H9 (cell line): ENCODE measurements at regions not wholly inside any gene's neighbourhood (a gene's known extent, or its start where the extent isn't known, plus 50 kb on each side); places are given as distances from the start of the nearest gene placed in this dataset.

Experiments
- DNase-seq: peaks from one replicate; pipeline ENCODE4 v3.0.0-alpha.2; 2017
- H2AFZ ChIP-seq: one replicate; pipeline ENCODE4 v1.6.1; 2013; ENCODE audit warnings: mild to moderate bottlenecking, low read length, control low read depth, moderate library complexity
- H2AK5ac ChIP-seq: 2 replicates; pipeline ENCODE4 v1.6.1; 2013; ENCODE audit warnings: low read length, control low read depth, mixed read lengths; ENCODE audit not compliant: insufficient read length
- H2BK120ac ChIP-seq: one replicate; pipeline ENCODE4 v1.6.1; 2013; ENCODE audit warnings: low read depth, mild to moderate bottlenecking, low read length, control low read depth, inconsistent platforms; ENCODE audit not compliant: poor library complexity, severe bottlenecking
- H2BK12ac ChIP-seq: 2 replicates; pipeline ENCODE4 v1.6.1; 2013; ENCODE audit warnings: low read length, control low read depth, mixed read lengths, low read depth; ENCODE audit not compliant: insufficient read length
- H2BK15ac ChIP-seq: 2 replicates; pipeline ENCODE4 v1.6.1; 2013; ENCODE audit warnings: low read depth, low read length, control low read depth
- H2BK20ac ChIP-seq: one replicate; pipeline ENCODE4 v1.6.1; 2013; ENCODE audit warnings: low read depth, mild to moderate bottlenecking, low read length, control low read depth, inconsistent platforms; ENCODE audit not compliant: poor library complexity, severe bottlenecking
- H2BK5ac ChIP-seq: 2 replicates; pipeline ENCODE4 v1.6.1; 2013; ENCODE audit warnings: low read length, control low read depth, mixed read lengths; ENCODE audit not compliant: insufficient read length
- H3K14ac ChIP-seq: 2 replicates; pipeline ENCODE4 v1.6.1; 2013; ENCODE audit warnings: low read length, control low read depth; ENCODE audit not compliant: insufficient read depth
- H3K18ac ChIP-seq: 2 replicates; pipeline ENCODE4 v1.6.1; 2013; ENCODE audit warnings: low read depth, mild to moderate bottlenecking, mixed read lengths, low read length, control low read depth; ENCODE audit not compliant: insufficient read length
- H3K23ac ChIP-seq: 2 replicates; pipeline ENCODE4 v1.6.1; 2013; ENCODE audit warnings: low read length, control low read depth, mixed read lengths, low read depth; ENCODE audit not compliant: insufficient read length
- H3K23me2 ChIP-seq: 2 replicates; pipeline ENCODE4 v1.6.1; 2013; ENCODE audit warnings: low read depth, mild to moderate bottlenecking, mixed read lengths, low read length, control low read depth; ENCODE audit not compliant: insufficient read length, poor library complexity, severe bottlenecking
- H3K27ac ChIP-seq: 2 replicates; pipeline ENCODE4 v1.5.1; 2013; ENCODE audit warnings: low read length, control low read depth, mixed read lengths, low read depth; ENCODE audit not compliant: insufficient read length
- H3K27me3 ChIP-seq: 2 replicates; pipeline ENCODE4 v1.6.1; 2013; ENCODE audit warnings: low read length, control low read depth, inconsistent platforms; ENCODE audit not compliant: insufficient read depth
- H3K4ac ChIP-seq: 2 replicates; pipeline ENCODE4 v1.6.1; 2013; ENCODE audit warnings: low read depth, mild to moderate bottlenecking, control low read depth, inconsistent platforms, low read length, moderate library complexity
- H3K4me1 ChIP-seq: 2 replicates; pipeline ENCODE4 v1.6.1; 2013; ENCODE audit warnings: low read length, control low read depth, inconsistent platforms; ENCODE audit not compliant: insufficient read depth
- H3K4me2 ChIP-seq: 2 replicates; pipeline ENCODE4 v1.6.1; 2013; ENCODE audit warnings: low read length, control low read depth, mixed read lengths; ENCODE audit not compliant: insufficient read length, insufficient read depth
- H3K56ac ChIP-seq: 2 replicates; pipeline ENCODE4 v1.6.1; 2013; ENCODE audit warnings: low read depth, mild to moderate bottlenecking, mixed read lengths, low read length, control low read depth; ENCODE audit not compliant: insufficient read length
- H3K79me1 ChIP-seq: 2 replicates; pipeline ENCODE4 v1.6.1; 2013; ENCODE audit warnings: low read depth, mild to moderate bottlenecking, moderate library complexity, low read length, control low read depth, inconsistent platforms; ENCODE audit not compliant: insufficient read depth, poor library complexity, severe bottlenecking
- H3K79me2 ChIP-seq: 2 replicates; pipeline ENCODE4 v1.6.1; 2013; ENCODE audit warnings: low read length, control low read depth, inconsistent platforms; ENCODE audit not compliant: insufficient read depth
- H3K9ac ChIP-seq: 2 replicates; pipeline ENCODE4 v1.6.1; 2013; ENCODE audit warnings: low read length, control low read depth, mixed read lengths; ENCODE audit not compliant: insufficient read length; ENCODE audit errors: extremely low read depth
- H3K9me3 ChIP-seq: one replicate; pipeline ENCODE4 v1.6.1; 2013; ENCODE audit warnings: low read depth, low read length, inconsistent platforms; ENCODE audit not compliant: control insufficient read depth
- H3T11ph ChIP-seq: one replicate; pipeline ENCODE4 v1.6.1; 2013; ENCODE audit warnings: mild to moderate bottlenecking, low read length, control low read depth, inconsistent platforms
- H4K20me1 ChIP-seq: one replicate; pipeline ENCODE4 v1.6.1; 2013; ENCODE audit not compliant: control insufficient read depth, insufficient read length, insufficient read depth
- H4K5ac ChIP-seq: 2 replicates; pipeline ENCODE4 v1.6.1; 2013; ENCODE audit warnings: low read depth, mild to moderate bottlenecking, mixed read lengths, low read length, control low read depth; ENCODE audit not compliant: insufficient read length
- H4K8ac ChIP-seq: replicated peaks from 2 replicates; pipeline ENCODE4 v1.6.1; 2013; ENCODE audit warnings: low read length, control low read depth, mixed read lengths, low read depth; ENCODE audit not compliant: insufficient read length
- H4K91ac ChIP-seq: 2 replicates; pipeline ENCODE4 v1.6.1; 2013; ENCODE audit warnings: low read depth, mild to moderate bottlenecking, moderate library complexity, mixed read lengths, low read length, control low read depth; ENCODE audit not compliant: insufficient read length
- H3K27ac Mint-ChIP-seq, 3 experiments: 2 replicates in 2 of 3; 3 replicates in 1 of 3; pipeline ENCODE4 v1.8.0; 2020 to 2021; ENCODE audit warnings: mixed read lengths in 3 of 3, mild to moderate bottlenecking in 1 of 3, moderate library complexity in 1 of 3
- H3K27me3 Mint-ChIP-seq: 2 replicates; pipeline ENCODE4 v1.8.0; 2021; ENCODE audit warnings: low read depth, mild to moderate bottlenecking, moderate library complexity, mixed read lengths
- H3K36me3 Mint-ChIP-seq, 3 experiments: 2 replicates in 2 of 3; 3 replicates in 1 of 3; pipeline ENCODE4 v1.8.0; 2020 to 2021; ENCODE audit warnings: low read depth in 3 of 3, mixed read lengths in 3 of 3; ENCODE audit not compliant: insufficient read depth in 1 of 3
- H3K4me1 Mint-ChIP-seq, 2 experiments: 2 replicates each; pipeline ENCODE4 v1.8.0; 2020; ENCODE audit warnings: mixed read lengths in 2 of 2
- H3K4me3 Mint-ChIP-seq, 2 experiments: 2 replicates in 1 of 2; 3 replicates in 1 of 2; pipeline ENCODE4 v1.8.0; 2020 to 2021; ENCODE audit warnings: mild to moderate bottlenecking in 2 of 2, mixed read lengths in 2 of 2, moderate library complexity in 1 of 2
- H3K9me3 Mint-ChIP-seq, 2 experiments: 2 replicates in 1 of 2; 3 replicates in 1 of 2; pipeline ENCODE4 v1.8.0; 2020; ENCODE audit warnings: mild to moderate bottlenecking in 2 of 2, mixed read lengths in 2 of 2, moderate library complexity in 1 of 2
- CTCF ChIP-seq: fragments of 200-600 bp; sonication (generic); conservative IDR thresholded peaks from 3 replicates; pipeline ENCODE4 v1.8.0; 2021; ENCODE audit warnings: antibody characterized with exemption, mild to moderate bottlenecking
- WGBS: extraction: QIAGEN DNeasy Blood & Tissue Kit; methylation state at CpG from one replicate; pipeline ENCODE4 v1.1.7; 2013; ENCODE audit warnings: missing lambda C conversion rate, low lambda C conversion rate, mixed read lengths; ENCODE audit not compliant: insufficient read length; ENCODE audit errors: extremely low coverage; 5-methylcytosine and 5-hydroxymethylcytosine counted together

DNA sequence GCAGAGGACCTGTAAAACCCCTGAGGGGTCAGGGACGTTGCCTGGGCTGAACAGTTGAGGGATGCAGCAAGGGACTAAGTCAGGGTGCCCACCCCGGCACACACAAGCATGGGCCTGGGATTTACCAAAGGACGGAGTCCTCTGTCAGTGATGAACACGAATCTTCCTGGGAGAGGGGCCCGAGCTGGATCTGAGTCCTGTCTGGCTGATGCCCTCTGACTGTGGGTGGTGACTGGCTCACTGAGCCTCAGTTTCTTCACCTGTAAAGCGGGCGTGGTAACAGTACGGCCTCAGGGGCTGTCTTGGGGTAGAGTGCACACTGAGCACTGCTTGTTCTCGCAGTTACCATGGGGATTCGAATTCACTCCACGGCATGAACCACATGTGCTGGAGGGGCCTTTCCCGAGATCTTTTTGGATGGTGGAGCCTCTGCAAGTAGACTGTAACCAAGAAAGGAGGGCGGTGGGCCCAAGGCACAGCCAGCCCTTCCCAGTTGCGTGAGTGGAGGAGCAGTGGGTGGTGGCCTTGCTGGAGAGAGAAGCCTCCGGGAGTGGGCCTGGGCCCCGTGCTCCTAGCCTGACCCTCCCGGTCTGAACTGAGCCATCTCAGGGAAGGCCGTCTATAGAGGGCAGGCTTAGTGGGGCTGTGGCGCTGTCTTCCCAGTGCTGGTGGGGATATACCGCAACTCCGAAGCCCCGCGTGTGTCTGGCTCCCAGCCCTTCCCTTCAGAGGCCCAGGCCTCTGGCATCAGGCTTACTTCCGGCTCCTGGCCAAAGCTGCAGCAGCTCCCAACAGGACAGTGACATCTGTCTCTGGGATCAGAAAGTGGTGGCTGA is 130.8 kb upstream of the HS6ST1 start:
- no peak overlapping the region for H2BK15ac ChIP-seq
- H4K8ac ChIP-seq = no peak overlapping the region
- H2BK20ac ChIP-seq = no peak overlapping the region
- H3K4me1 Mint-ChIP-seq = peaks cover 0 to 3% of the 10 kb centered on the region in 2 experiments; a peak in 2 of 4 replicates
- no peaks in the 10 kb centered on the region for H3K9me3 ChIP-seq
- H3K56ac ChIP-seq = no peak overlapping the region
- no peak overlapping the region for H2AFZ ChIP-seq
- no peak overlapping the region for H4K5ac ChIP-seq
- no peaks in the 10 kb centered on the region for H3K4me1 ChIP-seq
- H3K23me2 ChIP-seq = no peaks in the 10 kb centered on the region
- no peak overlapping the region for H2AK5ac ChIP-seq
- no peak for TF ChIP-seq CTCF
- H4K91ac ChIP-seq = no peak overlapping the region
- H3K27me3 Mint-ChIP-seq = peaks cover 5% of the 10 kb centered on the region
- H3K27ac Mint-ChIP-seq = peak overlapping the region; percentile 38 to 89 (median 86); a peak in 5 of 7 replicates
- H3K36me3 Mint-ChIP-seq = no peaks in the 10 kb centered on the region; a peak in 1 of 7 replicates
- no peaks in the 10 kb centered on the region for H3K27me3 ChIP-seq
- peaks cover 2 to 8% of the 10 kb centered on the region in 2 experiments; a peak in 2 of 5 replicates for H3K9me3 Mint-ChIP-seq
- WGBS = no CpG with 5 or more reads among the region's 24 CpGs
- H3K23ac ChIP-seq = no peak overlapping the region
- no peaks in the 10 kb centered on the region for H3K79me1 ChIP-seq
- no peak overlapping the region for H3K4me3 Mint-ChIP-seq
- no peak overlapping the region for H3K4me2 ChIP-seq
- no peaks in the 10 kb centered on the region for H3K79me2 ChIP-seq
- no peak overlapping the region for H2BK5ac ChIP-seq
- H3K27ac ChIP-seq = no peak overlapping the region
- no peak overlapping the region for H3K9ac ChIP-seq
- no peak overlapping the region for H2BK120ac ChIP-seq
- no peaks in the 10 kb centered on the region for H4K20me1 ChIP-seq
- H3K18ac ChIP-seq = no peak overlapping the region
- no peak overlapping the region for H3K14ac ChIP-seq
- no peak overlapping the region for H2BK12ac ChIP-seq
- no peak overlapping the region for H3T11ph ChIP-seq
- H3K4ac ChIP-seq = no peak overlapping the region
- DNase-seq = peak; percentile 31
